ENCODE measurements at regions not wholly inside any gene's neighbourhood (a gene's known extent, or its start where the extent isn't known, plus 50 kb on each side); places are given as distances from the start of the nearest gene placed in this dataset.

DNA sequence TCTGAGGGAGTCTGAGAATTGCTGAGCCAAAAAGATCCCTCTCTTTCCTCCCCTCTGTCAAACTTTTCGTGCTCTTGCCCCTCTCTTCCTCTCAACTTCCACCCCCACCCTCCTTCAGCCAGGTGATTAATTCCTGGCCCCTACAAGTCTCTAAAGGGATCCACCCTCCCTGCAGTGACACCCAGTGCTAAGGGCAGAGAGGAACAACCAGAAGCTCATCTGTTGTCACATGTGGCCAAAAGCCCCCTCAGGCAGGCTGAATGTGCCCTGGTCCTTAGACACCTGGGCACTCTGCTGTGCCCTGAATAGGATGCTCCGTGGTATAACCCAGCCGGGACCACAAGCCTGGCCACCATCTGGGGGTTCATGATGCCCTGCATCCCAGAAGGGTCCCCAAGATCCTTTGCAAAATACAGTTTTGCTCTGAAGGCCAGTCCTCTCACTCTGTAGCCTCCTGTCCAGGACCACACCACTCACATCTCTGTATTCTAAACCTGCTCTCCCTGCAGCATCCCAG lies 234.4 kb downstream of the BCL11A start:
- TF ChIP-seq, protein P1, sequence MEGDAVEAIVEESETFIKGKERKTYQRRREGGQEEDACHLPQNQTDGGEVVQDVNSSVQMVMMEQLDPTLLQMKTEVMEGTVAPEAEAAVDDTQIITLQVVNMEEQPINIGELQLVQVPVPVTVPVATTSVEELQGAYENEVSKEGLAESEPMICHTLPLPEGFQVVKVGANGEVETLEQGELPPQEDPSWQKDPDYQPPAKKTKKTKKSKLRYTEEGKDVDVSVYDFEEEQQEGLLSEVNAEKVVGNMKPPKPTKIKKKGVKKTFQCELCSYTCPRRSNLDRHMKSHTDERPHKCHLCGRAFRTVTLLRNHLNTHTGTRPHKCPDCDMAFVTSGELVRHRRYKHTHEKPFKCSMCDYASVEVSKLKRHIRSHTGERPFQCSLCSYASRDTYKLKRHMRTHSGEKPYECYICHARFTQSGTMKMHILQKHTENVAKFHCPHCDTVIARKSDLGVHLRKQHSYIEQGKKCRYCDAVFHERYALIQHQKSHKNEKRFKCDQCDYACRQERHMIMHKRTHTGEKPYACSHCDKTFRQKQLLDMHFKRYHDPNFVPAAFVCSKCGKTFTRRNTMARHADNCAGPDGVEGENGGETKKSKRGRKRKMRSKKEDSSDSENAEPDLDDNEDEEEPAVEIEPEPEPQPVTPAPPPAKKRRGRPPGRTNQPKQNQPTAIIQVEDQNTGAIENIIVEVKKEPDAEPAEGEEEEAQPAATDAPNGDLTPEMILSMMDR (IDR thresholded peaks at IDR 0.05), result no peak
- TF ChIP-seq POLR2A (IDR thresholded peaks at IDR 0.05), result no peak
